ENCODE measurements at regions not wholly inside any gene's neighbourhood (a gene's known extent, or its start where the extent isn't known, plus 50 kb on each side); places are given as distances from the start of the nearest gene placed in this dataset.
A peak's percentile ranks its signal among the peaks of the same experiment; 100 is the strongest.

DNA sequence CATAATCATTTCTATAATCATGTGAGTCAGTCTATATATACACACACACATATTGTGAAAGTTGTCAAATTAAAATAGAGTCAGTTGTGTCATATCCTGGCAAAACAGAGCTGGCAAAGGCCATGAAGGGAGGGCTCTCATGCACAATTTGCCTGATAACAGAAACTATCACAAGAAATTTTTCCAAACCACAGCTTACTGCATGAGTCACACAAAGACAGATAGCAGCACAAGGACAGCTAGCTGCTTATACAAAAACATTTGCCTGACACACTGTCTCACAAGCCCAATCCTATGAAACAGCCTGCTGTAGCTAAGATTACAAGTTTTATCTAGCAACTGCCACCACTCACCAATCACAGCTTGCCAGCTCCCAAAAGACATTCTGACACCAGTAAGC is 848.5 kb upstream of the MAN1A1 start:
- Histone ChIP-seq H3K27me3 (ENCODE audit: control insufficient read depth, insufficient read depth, low read length) (no peaks in the 10 kb centered on the region), H3K36me3 (ENCODE audit: control insufficient read depth, insufficient read depth, low read length) (no peaks in the 10 kb centered on the region), H3K4me3 (ENCODE audit: low read depth, low read length) (no peak overlapping the region)
- DNase-seq (ENCODE audit: low read depth), result peak; percentile 92
- FAIRE-seq, result no peak
- TF ChIP-seq, protein P1, sequence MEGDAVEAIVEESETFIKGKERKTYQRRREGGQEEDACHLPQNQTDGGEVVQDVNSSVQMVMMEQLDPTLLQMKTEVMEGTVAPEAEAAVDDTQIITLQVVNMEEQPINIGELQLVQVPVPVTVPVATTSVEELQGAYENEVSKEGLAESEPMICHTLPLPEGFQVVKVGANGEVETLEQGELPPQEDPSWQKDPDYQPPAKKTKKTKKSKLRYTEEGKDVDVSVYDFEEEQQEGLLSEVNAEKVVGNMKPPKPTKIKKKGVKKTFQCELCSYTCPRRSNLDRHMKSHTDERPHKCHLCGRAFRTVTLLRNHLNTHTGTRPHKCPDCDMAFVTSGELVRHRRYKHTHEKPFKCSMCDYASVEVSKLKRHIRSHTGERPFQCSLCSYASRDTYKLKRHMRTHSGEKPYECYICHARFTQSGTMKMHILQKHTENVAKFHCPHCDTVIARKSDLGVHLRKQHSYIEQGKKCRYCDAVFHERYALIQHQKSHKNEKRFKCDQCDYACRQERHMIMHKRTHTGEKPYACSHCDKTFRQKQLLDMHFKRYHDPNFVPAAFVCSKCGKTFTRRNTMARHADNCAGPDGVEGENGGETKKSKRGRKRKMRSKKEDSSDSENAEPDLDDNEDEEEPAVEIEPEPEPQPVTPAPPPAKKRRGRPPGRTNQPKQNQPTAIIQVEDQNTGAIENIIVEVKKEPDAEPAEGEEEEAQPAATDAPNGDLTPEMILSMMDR (IDR thresholded peaks at IDR 0.05; ENCODE audit: insufficient read depth, low read length, severe bottlenecking), result no peak

DNA sequence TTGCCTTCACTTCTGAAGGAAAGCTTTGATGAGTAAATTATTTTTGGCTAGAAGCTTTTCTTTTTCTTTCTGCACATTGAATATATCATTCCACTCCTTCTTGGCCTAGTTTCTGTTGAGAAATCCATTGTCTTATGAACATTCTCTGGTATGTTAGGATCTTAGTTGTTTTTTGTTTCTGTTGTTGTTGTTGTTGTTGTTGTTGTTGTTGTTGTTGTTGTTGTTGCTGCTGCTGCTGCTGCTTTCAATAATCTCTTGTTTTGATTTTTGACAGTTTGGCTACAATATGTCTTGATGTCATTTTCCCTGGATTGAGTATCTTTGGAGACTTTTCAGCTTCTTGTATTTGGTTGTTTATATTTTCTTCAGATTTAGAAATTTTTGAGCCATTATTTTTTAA is 836.5 kb upstream of the MAN1A1 start:
- DNase-seq (ENCODE audit: low read depth) (no peak), FAIRE-seq (no peak)
- TF ChIP-seq, protein P1 (IDR thresholded peaks at IDR 0.05; ENCODE audit: insufficient read depth, low read length, severe bottlenecking), result no peak

DNA sequence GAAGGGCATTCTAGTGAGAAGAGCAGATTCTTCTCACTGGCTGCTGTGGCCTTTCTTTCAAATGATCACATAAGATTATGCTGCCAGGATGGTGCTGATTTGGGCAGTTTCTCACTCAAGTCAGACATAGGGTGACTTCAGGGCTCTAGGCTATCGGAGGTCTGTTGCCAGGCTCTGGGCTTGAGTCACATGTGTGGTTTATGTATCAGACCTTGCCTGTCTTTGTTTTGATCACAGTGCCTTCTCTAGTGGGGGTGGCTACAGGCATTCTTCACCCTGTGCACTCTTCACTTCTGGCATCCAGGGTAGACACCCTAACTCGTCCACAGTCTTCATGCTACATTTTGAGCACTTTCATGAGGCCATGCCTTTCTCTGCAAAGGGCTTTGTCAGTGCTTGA is 823.7 kb upstream of the MAN1A1 start:
- Histone ChIP-seq H3K4me3 (ENCODE audit: low read depth, low read length) (no peak overlapping the region), H3K27me3 (ENCODE audit: control insufficient read depth, insufficient read depth, low read length) (no peaks in the 10 kb centered on the region), H3K36me3 (ENCODE audit: control insufficient read depth, insufficient read depth, low read length) (no peaks in the 10 kb centered on the region)
- DNase-seq (ENCODE audit: low read depth) (peak; percentile 19), FAIRE-seq (no peak)
- TF ChIP-seq, protein P1 (IDR thresholded peaks at IDR 0.05; ENCODE audit: insufficient read depth, low read length, severe bottlenecking), result no peak

More for the DNA sequence above, 836.5 kb upstream of the MAN1A1 start:
- Histone ChIP-seq H3K36me3 (ENCODE audit: control insufficient read depth, insufficient read depth, low read length) (no peaks in the 10 kb centered on the region), H3K27me3 (ENCODE audit: control insufficient read depth, insufficient read depth, low read length) (no peaks in the 10 kb centered on the region), H3K4me3 (ENCODE audit: low read depth, low read length) (no peak overlapping the region)

DNA sequence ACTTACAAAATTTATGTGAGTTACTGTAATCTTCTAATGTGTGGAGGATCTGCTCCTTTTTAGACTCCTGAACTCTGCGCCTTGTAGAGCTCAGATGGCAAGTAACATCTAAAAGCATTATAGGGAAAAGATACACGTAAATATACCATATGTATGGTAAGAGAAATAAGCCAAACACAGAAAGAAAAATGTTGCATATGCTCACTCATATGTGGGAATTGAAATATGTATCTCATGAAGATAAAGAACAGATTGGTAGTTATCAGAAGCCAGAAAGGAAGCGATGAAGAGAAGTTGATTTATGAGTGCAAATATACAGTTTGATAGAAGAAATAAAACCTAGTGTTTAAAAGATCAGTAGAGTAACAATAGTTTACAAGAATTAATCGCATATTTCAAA is 815.0 kb upstream of the MAN1A1 start:
- DNase-seq (ENCODE audit: low read depth), result no peak
- H3K4me3 ChIP-seq (ENCODE audit: low read depth, low read length), result no peak overlapping the region
- no peak for FAIRE-seq
- TF ChIP-seq, protein P1 (IDR thresholded peaks at IDR 0.05; ENCODE audit: insufficient read depth, low read length, severe bottlenecking), result no peak
- no peaks in the 10 kb centered on the region for H3K36me3 ChIP-seq (ENCODE audit: control insufficient read depth, insufficient read depth, low read length)
- H3K27me3 ChIP-seq (ENCODE audit: control insufficient read depth, insufficient read depth, low read length), result no peaks in the 10 kb centered on the region

DNA sequence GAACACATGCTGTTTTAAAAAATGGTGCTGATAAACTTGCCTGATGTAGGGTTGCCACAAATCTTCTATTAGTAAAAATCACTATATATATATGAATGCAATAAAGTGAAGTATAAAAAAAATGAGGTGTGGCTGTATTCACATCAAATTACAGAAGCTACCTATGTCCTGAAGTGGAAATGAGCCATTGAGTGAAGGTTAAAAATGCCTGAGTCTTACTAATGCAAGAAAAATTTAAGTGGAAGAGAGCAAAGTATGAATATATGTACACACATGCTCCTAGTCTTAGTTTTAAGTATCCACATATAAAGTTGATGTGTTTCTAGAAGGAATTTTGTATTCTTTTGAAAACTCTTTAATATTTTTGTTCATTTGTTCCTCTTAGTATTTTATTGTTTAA is 808.3 kb upstream of the MAN1A1 start:
- Histone ChIP-seq H3K4me3 (ENCODE audit: low read depth, low read length) (no peak overlapping the region), H3K36me3 (ENCODE audit: control insufficient read depth, insufficient read depth, low read length) (no peaks in the 10 kb centered on the region), H3K27me3 (ENCODE audit: control insufficient read depth, insufficient read depth, low read length) (no peaks in the 10 kb centered on the region)
- TF ChIP-seq, protein P1 (IDR thresholded peaks at IDR 0.05; ENCODE audit: insufficient read depth, low read length, severe bottlenecking), result no peak
- peak; percentile 61 for DNase-seq (ENCODE audit: low read depth)
- no peak for FAIRE-seq

DNA sequence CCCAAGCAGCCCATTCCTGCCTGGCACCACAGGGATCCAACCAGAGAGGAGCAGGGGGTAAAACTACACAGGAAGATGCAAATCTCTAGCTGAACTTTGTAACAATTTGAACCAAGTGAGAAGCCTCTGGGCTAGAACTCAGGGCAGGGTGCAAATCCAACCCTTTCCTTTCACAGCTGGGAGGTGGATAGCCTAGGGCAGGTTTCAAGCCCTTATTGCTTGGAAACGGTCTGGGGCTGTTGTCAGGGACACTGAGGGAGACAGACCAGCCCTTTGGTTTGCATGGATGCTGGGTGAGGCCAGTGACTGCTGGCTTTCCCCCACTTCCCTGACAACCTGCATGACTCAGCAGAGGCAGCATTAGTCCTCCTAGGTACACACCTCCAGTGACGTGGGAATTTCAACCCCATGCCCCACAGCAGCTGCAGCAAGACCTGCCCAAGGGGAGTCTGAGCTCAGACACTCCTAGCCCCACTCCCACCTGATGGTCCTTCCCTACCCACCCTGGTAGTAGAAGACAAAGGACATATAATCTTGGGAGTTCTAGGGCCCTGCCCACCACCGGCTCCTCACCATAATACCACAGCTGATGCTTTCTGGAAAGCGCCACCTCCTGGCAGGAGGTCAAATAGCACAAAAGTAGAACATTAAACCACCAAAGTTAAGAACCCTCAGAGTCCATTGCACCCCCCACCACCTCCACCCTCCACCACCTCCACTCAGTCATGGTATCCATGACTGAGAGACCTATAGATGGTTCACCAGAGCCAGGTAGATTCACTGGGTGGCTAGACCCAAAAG is 797.7 kb upstream of the MAN1A1 start:
- peak; percentile 32 for DNase-seq (ENCODE audit: low read depth)
- FAIRE-seq, result peak; percentile 28
- Histone ChIP-seq H3K27me3 (ENCODE audit: control insufficient read depth, insufficient read depth, low read length) (no peaks in the 10 kb centered on the region), H3K4me3 (ENCODE audit: low read depth, low read length) (no peak overlapping the region), H3K36me3 (ENCODE audit: control insufficient read depth, insufficient read depth, low read length) (no peaks in the 10 kb centered on the region)
- TF ChIP-seq, protein P1 (IDR thresholded peaks at IDR 0.05; ENCODE audit: insufficient read depth, low read length, severe bottlenecking), result peak; percentile 6

Measured in bronchial epithelial cell (primary cell).